ENCODE measurements at regions not wholly inside any gene's neighbourhood (a gene's known extent, or its start where the extent isn't known, plus 50 kb on each side); places are given as distances from the start of the nearest gene placed in this dataset.
"Not testable (repeated sequence)": the region's sequence is repeated elsewhere in the genome, so short reads cannot be mapped to it uniquely, and the experiment has no call there.

DNA sequence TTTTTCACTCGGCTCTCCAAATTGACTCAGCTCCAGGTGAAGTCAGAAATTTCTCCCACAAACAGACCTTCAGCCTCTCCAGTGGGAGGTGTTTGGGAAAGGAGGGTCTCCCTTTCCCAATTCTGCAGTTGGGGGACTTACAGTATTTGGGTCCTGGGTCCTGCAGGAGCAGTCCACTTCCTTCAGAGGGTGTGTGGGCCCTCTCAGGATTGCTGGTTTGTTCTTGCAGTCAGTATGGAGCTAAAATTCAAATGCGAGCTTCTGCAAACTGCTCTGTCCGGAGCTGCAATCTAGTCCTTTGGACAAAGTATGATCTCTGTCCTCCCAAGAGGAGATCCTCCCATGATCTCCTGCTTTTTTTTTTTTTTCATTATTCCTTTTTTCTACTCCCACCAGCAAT, 87.9 kb upstream of the MSTN start:
- no peak for DNase-seq

DNA sequence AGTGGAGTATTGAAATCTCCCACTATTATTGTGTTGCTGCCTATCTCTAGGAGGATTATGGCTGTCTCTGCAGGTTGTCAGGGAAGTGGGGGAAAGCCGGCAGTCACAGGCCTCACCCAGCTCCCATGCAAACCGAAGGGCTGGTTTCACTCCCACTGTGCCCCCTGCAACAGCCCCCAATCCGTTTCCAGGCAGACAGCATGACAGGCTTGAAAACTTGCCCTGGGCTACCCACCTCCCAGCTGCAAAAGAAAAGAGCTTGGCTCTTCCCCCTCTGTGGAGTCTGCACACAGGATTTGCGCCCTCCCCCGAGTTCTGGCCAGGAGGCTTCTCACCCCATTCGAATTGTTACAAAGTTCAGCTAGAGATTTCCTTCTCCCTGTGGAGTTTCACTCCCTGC, 87.4 kb upstream of the MSTN start:
- no peak for DNase-seq

DNA sequence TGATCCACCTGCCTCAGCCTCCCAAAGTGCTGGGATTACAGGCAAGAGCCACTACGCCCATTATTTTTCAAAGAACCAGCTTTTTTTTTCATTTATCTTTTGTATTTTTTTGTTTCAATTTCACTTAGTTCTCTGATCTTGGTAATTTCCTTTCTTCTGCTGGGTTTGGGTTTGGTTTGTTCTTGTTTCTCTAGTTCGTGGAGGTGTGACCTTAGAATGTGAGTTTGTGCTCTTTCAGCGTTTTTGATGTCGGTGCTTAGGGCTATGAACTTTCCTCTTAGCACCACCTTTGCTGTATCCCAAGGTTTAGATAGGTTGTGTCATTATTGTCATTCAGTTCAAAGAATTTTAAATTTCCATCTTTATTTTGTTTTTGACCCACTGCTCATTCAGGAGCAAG, 86.7 kb upstream of the MSTN start:
- no peak for DNase-seq

DNA sequence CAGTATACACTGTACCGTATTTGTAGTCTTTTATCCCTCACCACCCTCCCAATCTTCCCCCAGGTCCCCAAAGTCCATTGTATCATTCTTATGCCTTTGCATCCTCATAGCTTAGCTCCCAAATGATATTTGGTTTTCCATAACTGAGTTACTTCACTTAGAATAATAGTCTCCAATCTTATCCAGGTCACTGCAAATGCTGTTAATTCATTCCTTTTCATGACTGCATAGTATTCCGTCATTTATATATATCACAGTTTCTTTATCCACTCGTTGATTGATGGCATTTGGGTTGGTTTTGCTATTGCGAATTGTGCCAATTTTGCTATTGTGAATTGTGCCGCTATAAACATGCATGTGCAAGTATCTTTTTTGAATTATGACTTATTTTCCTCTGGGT, 83.6 kb upstream of the MSTN start:
- not testable (repeated sequence) for DNase-seq

DNA sequence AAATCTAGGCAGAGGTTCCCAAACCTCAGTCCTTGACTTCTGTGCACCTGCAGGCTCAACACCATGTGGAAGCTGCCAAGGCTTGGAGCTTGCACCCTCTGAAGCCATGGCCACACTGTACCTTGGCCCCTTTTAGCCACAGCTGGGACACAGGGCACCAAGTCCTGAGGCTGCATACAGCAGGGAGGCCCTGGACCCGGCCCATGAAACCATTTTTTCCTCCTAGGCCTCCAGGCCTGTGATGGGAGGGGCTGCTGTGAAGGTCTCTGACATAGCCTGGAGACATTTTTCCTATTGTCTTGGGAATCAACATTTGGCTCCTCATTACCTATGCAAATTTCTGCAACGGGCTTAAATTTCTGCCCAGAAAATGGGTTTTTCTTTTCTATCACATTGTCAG, 77.9 kb upstream of the MSTN start:
- not testable (repeated sequence) for DNase-seq

DNA sequence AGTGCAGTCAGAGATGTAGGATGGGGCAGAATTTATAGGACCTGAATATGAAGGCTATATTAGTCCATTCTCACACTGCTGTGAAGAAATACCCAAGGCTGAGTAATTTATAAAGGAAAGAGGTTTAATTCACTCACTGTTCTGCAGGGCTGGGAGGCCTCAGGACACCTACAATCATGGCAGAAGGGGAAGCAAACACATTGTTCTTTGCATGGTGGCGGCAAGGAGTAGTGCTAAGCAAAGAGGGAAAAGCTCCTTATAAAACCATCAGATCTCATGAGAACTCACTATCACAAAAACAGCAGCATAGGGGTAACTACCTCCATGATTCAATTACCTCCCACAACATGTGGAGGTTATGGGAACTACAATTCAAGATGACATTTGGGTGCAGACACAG, 76.8 kb upstream of the MSTN start:
- DNase-seq, result no peak

DNA sequence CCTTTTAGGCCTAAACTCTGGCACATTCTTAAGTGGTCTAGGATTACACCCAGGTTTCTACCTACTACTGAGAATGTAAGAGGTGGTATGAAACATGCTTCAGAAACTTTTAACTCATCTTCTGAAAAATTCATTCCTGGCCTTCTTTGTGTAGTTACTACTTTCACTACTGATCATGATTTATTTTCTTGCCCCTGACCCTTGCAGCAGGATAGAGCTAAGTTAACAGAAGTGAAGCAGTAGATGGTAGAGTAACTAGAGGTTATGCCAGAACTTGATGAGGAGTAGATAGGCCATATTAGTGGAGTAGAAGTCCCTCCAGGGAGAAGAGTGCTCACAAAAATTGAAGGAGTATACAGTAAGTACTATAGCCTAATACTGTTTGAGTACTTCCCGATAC, 75.5 kb upstream of the MSTN start:
- DNase-seq, result no peak

DNA sequence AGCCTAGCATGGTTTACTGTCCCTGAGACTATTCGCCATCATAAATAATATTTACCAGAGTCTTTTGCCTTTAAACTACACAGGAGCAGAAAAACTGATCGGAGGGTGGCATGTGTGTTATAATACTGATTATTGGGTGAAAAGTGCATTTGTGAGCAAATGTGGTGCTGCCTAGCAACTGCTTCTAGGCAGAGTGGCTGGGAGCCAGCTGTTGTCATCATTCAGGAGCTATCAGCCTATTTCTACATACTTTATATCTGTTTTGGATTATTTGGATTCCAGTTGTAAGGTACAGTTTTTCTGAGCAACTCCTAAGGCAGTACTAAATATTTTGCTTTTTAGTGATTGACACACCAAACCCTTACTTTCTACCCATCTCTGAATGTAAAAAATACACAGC, 75.0 kb upstream of the MSTN start:
- no peak for DNase-seq

DNA sequence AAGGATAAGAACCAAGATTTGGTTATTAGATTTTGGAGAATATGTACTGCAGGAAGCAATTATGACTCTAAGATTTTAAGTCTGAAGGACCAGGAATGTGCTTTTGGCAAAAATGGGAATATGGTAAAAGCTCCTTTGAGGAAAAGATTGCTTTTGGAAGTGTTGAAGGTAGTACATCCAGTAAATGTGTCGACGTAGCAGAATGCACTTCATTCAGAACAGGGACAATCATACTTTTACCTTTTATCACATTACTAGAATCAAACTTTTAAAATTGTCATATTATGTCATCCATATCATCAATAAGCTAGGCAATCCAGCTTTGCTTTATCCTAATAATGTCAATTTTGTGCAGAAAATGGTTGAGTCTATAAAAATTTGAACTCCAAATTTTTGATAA, 74.3 kb upstream of the MSTN start:
- DNase-seq, result no peak

DNA sequence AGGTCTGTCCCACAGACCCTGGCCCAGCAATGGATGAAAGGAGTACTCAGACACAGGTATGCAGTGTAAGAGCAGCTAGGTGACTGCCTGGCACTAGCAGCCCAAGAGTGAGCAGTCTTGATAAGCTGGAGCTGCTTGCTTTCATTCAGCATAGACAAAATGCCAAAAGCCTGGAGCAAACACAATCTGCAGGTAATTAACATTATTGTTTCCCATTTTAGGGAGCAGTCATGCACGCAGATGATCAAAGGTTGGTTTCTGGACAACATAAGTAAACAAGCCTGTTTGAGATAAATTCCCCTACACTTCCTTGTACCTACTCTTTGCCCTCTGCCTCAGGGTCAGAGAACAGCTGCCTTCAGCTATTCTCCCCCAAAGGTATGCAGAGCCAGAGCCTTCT, 73.7 kb upstream of the MSTN start:
- no peak for DNase-seq

DNA sequence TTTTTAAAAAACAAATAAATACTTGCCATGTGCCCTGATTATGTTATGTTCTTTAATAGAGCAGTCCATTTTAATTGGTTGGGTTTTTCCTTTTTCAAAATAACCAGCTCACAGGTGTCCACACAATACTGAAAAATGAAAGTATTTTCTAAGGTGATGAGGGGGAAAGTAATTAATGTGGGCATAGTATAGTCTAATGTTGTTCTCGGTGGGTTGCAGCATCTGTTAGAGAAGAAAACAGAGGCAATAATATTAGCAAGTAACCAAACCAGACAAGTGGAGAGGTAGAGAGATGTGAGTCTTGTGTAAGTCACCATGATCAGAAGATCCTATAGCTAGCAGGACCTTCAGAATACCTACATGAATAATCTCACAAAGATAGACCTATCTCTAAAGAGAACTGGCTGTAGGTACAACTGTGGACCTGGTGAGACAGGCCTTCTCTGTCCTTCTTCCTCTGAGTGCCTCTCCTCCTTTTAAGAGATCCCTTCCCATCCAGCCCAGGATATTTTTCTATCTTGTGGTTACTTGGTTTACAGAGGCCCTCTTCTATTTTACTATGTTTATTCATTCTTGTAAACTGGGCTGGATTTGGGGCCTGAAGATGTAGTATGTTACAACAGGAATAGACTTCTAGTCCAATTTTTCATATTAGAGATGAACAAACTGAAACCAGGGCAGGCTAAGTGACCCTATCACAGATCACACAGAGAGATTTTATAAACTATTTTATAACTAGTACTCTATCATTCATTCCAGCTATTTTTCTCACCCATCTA, 67.1 kb upstream of the MSTN start:
- DNase-seq, result no peak

DNA sequence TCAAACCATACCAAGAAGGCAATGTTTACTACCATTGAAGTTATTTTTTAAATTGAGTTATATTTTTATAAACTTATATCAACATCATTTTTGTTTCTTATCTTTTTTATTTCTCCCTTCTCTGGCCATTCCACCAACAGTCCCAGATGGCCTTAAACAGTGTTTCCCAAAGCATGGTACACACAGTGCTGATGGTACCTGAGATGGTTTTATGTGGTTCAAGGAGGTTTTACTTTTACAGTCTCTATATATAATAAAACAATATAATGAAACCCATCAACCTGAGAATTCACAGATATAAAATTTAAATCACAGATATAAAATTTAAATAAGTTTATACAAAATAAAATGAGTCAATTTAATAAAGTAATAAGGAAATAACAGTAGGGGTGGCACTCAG, 65.1 kb upstream of the MSTN start:
- DNase-seq, result no peak

DNA sequence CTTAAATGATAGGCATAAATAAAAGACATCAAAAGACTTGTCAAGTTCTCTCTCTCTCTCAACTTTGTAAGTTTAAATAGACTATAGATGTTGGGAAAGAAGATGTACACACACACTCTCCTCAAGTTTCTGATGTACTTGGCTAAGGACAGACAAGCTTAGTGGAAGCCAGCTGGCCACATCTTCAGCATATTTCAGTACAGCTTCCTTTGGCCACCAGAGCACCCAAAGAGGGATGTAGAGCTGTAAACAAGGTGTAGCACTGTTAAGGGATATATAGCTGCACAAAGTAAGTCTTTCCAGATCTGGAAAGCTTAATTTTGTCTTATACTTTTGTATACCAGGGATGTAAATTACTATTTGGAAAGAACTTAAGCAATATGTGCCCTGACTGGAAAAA, 64.3 kb upstream of the MSTN start:
- no peak for DNase-seq

DNA sequence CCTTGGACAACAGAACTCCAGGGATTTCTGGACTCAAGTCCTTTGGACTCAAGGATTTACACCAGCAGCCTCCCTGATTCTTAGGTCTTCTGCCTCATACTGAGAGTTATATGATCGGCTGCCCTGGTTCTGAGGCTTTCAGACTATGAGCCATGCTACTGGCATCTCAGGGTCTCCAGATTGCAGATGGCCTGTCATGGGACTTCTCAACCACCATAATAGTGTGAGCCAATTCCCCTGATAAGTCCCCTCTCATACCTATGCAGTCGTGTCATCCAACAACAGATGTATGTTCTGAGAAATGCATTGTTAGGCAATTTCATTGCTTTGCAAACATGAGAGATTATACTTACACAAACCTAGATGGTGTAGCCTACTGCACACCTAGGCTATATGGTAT, 61.4 kb upstream of the MSTN start:
- no peak for DNase-seq

DNA sequence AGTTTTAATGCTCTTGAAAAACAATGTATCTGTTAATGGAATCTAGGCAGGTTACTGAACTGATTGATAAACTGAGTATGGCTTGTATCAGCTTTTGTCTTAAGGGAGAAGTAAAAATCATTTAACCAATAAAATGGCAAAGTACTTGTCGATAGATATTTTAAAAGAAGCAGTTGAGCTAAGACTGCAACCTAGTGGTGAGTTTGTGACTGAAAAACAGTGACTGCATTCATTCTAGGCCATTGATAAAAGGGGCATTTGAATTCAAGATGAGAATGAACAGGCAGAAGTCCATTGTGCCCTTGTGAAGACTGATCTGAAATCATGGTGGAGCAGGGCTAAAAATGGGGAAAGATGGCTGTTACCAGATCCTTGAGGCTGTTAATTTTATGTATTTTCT, 59.4 kb upstream of the MSTN start:
- peak; percentile 16 to 28 (median 17) for DNase-seq

DNA sequence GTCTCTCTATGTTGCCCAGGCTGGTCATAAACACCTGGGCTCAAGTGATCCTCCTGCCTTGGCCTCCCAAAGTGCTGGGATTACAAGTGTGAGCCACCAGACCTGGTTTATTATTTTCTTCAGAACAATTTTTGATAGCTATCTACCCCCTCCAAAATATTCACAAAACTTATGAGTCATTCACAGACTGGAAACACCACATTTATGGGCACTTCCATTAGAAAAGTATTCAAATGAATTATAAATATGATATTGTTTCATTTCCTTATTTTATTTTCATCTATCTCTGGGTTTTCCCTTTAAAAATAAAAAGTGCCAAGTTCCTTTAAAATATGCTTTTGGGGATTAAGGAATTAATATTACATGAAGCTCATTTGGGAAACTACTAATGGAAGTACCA, 58.8 kb upstream of the MSTN start:
- DNase-seq, result peak; percentile 16 to 62 (median 45)

DNA sequence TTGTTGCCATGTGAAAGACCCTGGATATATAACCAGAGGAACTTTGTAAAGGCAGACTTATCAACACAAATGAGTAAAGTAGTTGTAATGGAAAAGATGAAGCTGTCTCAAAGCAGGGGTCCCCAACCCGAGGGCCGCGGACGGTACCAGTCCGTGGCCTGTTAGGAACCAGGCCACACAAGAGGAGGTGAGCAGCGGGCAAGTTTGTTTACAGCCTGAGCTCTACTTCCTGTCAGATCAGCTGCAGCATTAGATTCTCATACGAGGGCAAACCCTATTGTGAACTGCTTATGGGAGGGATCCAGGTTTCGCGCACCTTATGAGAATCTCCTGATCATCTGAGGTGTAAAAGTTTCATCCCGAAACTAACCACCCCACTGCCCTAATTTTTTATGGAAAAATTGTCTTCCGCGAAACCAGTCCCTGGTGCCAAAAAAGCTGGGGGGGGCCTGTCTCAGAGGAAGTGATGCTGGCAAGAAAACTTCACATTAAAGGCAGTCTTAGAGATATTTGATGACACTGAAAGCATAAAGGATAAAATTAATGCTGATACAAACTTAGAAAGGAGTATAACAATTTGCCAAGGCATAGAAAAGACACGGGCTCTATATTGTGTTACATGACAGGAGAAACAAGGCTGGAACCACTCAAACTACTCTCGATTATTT, 57.5 kb upstream of the MSTN start:
- DNase-seq, result no peak

DNA sequence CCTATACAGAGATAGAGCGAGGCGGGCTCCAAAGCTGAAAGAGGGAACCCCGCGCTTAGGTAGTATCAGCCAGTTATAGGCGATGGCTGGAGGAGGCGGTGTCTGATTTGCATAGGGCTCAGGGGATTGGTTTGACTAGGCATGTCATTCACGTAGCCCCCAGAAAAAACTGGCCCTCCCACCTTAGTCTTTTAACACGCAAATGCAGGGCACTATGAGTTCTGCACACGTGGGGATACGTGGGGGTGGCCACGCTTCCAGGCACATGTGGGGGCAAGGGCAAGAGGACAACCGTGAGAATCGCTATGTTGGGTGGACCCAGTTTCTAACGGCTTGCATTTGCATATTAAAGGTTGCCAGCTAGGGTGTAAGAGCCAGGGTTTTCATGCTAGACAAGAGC, 56.7 kb upstream of the MSTN start:
- DNase-seq, result peak in 1 of 3 donors; percentile 15

DNA sequence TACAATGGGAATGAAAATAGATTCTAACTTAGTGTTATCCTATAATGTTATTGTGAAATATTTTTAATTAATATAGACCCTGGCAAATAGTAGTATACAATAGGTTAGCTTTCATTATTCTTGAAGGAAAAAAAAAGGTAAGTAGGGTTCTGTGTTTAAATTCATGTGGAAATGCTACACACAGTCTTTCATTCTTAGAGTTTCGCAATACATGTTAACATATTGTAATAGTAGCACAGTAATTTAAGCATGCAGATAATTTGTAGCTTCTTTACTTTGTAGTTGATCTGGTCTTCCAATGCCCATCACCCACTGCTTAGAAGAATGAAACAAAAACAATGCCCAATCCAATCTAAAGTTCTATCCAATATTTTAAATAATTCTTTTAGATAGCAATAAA, 54.8 kb upstream of the MSTN start:
- no peak for DNase-seq

DNA sequence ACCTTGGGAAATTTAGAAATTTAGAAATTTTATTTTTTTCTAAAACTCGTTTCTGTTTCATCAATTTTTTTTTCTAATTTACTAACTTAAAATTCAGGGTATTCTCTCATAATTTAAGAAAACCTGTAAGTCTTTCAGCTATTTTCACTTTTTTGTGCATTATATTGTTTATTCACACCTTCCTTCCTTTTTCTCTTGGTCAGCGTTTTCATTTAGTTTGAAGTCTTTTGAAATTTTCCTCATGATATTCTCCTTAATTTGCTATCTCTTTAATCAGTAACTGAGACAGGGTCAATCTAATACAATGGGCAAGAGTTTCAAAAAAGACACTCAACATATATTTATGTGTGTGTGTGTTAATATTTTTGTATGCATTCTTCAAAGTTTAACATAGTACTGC, 50.5 kb upstream of the MSTN start:
- DNase-seq, result no peak

Data from suppressor macrophage treated with lipopolysaccharide for 1 hour (primary cell).